ENCODE measurements at regions not wholly inside any gene's neighbourhood (a gene's known extent, or its start where the extent isn't known, plus 50 kb on each side); places are given as distances from the start of the nearest gene placed in this dataset.

DNA sequence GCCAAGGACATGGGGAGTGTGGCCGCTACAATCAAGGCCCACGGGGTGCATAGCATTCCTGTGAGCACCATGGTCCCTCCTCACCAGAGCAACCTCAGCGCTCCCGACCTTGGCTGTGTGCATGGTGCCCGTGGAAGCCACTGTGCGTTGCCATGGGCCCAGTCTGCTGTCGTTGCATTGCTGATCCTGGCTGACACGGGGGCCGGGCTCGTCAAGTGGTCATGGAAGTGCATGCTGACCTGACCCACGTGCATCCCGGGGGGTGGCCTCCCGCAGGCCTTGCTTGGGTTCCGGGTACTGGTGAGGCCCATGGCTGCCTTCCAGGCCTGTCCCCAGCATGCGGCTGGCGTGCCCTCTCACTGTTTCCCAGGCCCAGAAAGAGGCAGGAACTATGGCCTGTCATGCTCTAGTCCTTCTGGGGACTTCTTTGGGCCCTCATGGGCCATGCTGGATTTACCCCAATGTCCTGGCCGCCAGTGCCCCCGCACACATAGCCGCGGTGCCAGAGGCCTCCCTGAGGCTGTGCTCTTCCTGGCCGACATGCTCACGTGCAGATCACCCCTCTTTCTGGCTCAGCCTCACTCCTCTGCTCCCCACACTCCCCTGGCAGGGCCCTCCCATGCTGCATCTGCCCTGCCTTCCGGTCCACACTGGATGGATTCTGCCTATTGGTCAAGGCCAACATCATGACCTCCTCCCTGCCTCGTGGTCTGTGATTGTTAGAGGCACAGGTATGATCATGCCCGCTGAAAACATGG, 1258.0 kb downstream of the BRD1 start:
- Histone ChIP-seq H3K9me3 (ENCODE audit: severe bottlenecking) (peaks cover 7% of the 10 kb centered on the region), H3K4me1 (ENCODE audit: insufficient read depth, poor library complexity, severe bottlenecking) (no peaks in the 10 kb centered on the region), H3K27ac (ENCODE audit: poor library complexity, severe bottlenecking) (no peak overlapping the region), H3K4me3 (ENCODE audit: severe bottlenecking) (no peak overlapping the region), H3K27me3 (ENCODE audit: insufficient read depth, poor library complexity, severe bottlenecking) (peaks cover 2% of the 10 kb centered on the region), H3K36me3 (ENCODE audit: low read depth) (no peaks in the 10 kb centered on the region)
- TF ChIP-seq, protein P1, sequence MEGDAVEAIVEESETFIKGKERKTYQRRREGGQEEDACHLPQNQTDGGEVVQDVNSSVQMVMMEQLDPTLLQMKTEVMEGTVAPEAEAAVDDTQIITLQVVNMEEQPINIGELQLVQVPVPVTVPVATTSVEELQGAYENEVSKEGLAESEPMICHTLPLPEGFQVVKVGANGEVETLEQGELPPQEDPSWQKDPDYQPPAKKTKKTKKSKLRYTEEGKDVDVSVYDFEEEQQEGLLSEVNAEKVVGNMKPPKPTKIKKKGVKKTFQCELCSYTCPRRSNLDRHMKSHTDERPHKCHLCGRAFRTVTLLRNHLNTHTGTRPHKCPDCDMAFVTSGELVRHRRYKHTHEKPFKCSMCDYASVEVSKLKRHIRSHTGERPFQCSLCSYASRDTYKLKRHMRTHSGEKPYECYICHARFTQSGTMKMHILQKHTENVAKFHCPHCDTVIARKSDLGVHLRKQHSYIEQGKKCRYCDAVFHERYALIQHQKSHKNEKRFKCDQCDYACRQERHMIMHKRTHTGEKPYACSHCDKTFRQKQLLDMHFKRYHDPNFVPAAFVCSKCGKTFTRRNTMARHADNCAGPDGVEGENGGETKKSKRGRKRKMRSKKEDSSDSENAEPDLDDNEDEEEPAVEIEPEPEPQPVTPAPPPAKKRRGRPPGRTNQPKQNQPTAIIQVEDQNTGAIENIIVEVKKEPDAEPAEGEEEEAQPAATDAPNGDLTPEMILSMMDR (IDR thresholded peaks at IDR 0.05; ENCODE audit: poor library complexity, severe bottlenecking): no peak
- no peak for ATAC-seq (ENCODE audit: low read depth)
- no peak for DNase-seq (ENCODE audit: low spot score)

GRCh38 chr22:48568736-48569330, 1258.8 kb downstream of the BRD1 start:
- Histone ChIP-seq H3K36me3 (ENCODE audit: low read depth) (no peaks in the 10 kb centered on the region), H3K4me1 (ENCODE audit: insufficient read depth, poor library complexity, severe bottlenecking) (no peaks in the 10 kb centered on the region), H3K4me3 (ENCODE audit: severe bottlenecking) (no peak overlapping the region), H3K27me3 (ENCODE audit: insufficient read depth, poor library complexity, severe bottlenecking) (no peaks in the 10 kb centered on the region), H3K27ac (ENCODE audit: poor library complexity, severe bottlenecking) (no peak overlapping the region), H3K9me3 (ENCODE audit: severe bottlenecking) (peaks cover 7% of the 10 kb centered on the region)
- ATAC-seq (ENCODE audit: low read depth): no peak
- DNase-seq (ENCODE audit: low spot score): no peak
- TF ChIP-seq, protein P1 (IDR thresholded peaks at IDR 0.05; ENCODE audit: poor library complexity, severe bottlenecking): no peak

DNA sequence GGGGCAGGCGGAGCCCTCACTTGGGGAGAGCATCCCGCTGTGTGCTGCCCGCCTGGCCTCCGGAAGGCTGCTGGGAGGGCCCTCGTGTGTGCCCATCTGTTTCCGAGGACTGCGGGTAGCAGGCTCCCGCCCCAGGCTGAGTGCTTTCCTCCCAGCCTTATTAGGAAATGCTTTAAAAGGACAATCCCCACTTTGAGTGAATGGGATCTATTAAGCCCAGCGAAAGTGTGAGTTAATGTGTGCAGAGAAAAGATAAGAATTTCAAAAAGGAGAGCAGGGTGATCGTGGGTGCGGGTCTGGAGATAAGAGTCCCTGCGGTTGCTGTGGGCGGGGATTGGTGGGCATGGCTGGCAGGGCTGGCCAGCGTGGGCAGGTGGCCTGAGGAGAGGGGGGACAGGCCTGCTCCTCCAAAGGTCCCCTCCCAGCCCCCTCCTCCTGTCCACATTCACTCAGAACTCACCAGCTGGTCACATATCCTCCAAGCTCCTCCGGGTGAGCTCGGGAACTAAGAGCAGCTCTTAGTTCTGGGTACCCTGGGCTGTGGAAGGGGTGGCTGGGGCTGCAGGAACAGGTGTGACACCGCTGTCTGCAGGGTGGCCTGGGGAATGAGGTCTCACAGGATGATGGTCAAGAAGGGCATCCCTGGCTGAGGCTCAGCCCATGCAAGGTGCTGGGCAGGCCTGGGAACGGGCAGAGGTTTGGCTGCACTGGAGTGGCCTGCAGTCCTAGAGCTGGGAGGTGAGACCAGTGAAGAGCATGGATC, 1260.3 kb downstream of the BRD1 start:
- no peak overlapping the region for H3K4me3 ChIP-seq (ENCODE audit: severe bottlenecking)
- no peaks in the 10 kb centered on the region for H3K27me3 ChIP-seq (ENCODE audit: insufficient read depth, poor library complexity, severe bottlenecking)
- DNase-seq (ENCODE audit: low spot score) (no peak), ATAC-seq (ENCODE audit: low read depth) (no peak)
- no peaks in the 10 kb centered on the region for H3K36me3 ChIP-seq (ENCODE audit: low read depth)
- no peaks in the 10 kb centered on the region for H3K4me1 ChIP-seq (ENCODE audit: insufficient read depth, poor library complexity, severe bottlenecking)
- H3K27ac ChIP-seq (ENCODE audit: poor library complexity, severe bottlenecking): no peak overlapping the region
- peaks cover 7% of the 10 kb centered on the region for H3K9me3 ChIP-seq (ENCODE audit: severe bottlenecking)
- TF ChIP-seq, protein P1 (IDR thresholded peaks at IDR 0.05; ENCODE audit: poor library complexity, severe bottlenecking): no peak

- Histone ChIP-seq H3K27ac (ENCODE audit: poor library complexity, severe bottlenecking) (no peak overlapping the region), H3K4me1 (ENCODE audit: insufficient read depth, poor library complexity, severe bottlenecking) (no peaks in the 10 kb centered on the region), H3K4me3 (ENCODE audit: severe bottlenecking) (no peak overlapping the region), H3K9me3 (ENCODE audit: severe bottlenecking) (peaks cover 7% of the 10 kb centered on the region), H3K36me3 (ENCODE audit: low read depth) (no peaks in the 10 kb centered on the region), H3K27me3 (ENCODE audit: insufficient read depth, poor library complexity, severe bottlenecking) (no peaks in the 10 kb centered on the region)
- ATAC-seq (ENCODE audit: low read depth): no peak
- DNase-seq (ENCODE audit: low spot score): no peak
- TF ChIP-seq, protein P1 (IDR thresholded peaks at IDR 0.05; ENCODE audit: poor library complexity, severe bottlenecking): no peak
Measured at GRCh38 chr22:48566741-48567140, 1260.9 kb downstream of the BRD1 start.
